ENCODE measurements at regions not wholly inside any gene's neighbourhood (a gene's known extent, or its start where the extent isn't known, plus 50 kb on each side); places are given as distances from the start of the nearest gene placed in this dataset.

GRCh38 chr1:38133756-38134155 is 87.2 kb upstream of the POU3F1 start:
- no peak for DNase-seq (ENCODE audit: low read depth)

GRCh38 chr1:38133304-38133703 is 86.7 kb upstream of the POU3F1 start:
- no peak for DNase-seq (ENCODE audit: low read depth)

GRCh38 chr1:38132681-38133080 is 86.1 kb upstream of the POU3F1 start:
- no peak for DNase-seq (ENCODE audit: low read depth)

- DNase-seq (ENCODE audit: low read depth) = no peak
Measured at GRCh38 chr1:38131024-38131585, 84.5 kb upstream of the POU3F1 start.

GRCh38 chr1:38129971-38130370 is 83.4 kb upstream of the POU3F1 start:
- no peak for DNase-seq (ENCODE audit: low read depth)

- DNase-seq (ENCODE audit: low read depth) = no peak
Measured at GRCh38 chr1:38129473-38129872, 82.9 kb upstream of the POU3F1 start.

GRCh38 chr1:38128926-38129453 is 82.4 kb upstream of the POU3F1 start:
- no peak for DNase-seq (ENCODE audit: low read depth)

- no peak for DNase-seq (ENCODE audit: low read depth)
Measured at GRCh38 chr1:38128511-38128910, 81.9 kb upstream of the POU3F1 start.

GRCh38 chr1:38127428-38127827 is 80.8 kb upstream of the POU3F1 start:
- DNase-seq (ENCODE audit: low read depth) = no peak

GRCh38 chr1:38126970-38127369 is 80.4 kb upstream of the POU3F1 start:
- no peak for DNase-seq (ENCODE audit: low read depth)

- DNase-seq (ENCODE audit: low read depth) = no peak
Measured at GRCh38 chr1:38125837-38126520, 79.4 kb upstream of the POU3F1 start.

GRCh38 chr1:38125016-38125415 is 78.4 kb upstream of the POU3F1 start:
- no peak for DNase-seq (ENCODE audit: low read depth)

- no peak for DNase-seq (ENCODE audit: low read depth)
Measured at GRCh38 chr1:38123356-38124135, 77.0 kb upstream of the POU3F1 start.

- DNase-seq (ENCODE audit: low read depth) = no peak
Measured at GRCh38 chr1:38121231-38121680, 74.7 kb upstream of the POU3F1 start.

- DNase-seq (ENCODE audit: low read depth) = no peak
Measured at GRCh38 chr1:38120552-38121230, 74.1 kb upstream of the POU3F1 start.

- DNase-seq (ENCODE audit: low read depth) = no peak
Measured at GRCh38 chr1:38118976-38119375, 72.4 kb upstream of the POU3F1 start.

- no peak for DNase-seq (ENCODE audit: low read depth)
Measured at GRCh38 chr1:38117444-38117887, 70.9 kb upstream of the POU3F1 start.

GRCh38 chr1:38115682-38116202 is 69.1 kb upstream of the POU3F1 start:
- DNase-seq (ENCODE audit: low read depth) = no peak

GRCh38 chr1:38115226-38115625 is 68.6 kb upstream of the POU3F1 start:
- DNase-seq (ENCODE audit: low read depth) = no peak

GRCh38 chr1:38114241-38115026 is 67.8 kb upstream of the POU3F1 start:
- DNase-seq (ENCODE audit: low read depth) = no peak

- DNase-seq (ENCODE audit: low read depth) = no peak
Measured at GRCh38 chr1:38113159-38113666, 66.6 kb upstream of the POU3F1 start.

Data from activated T-cell treated with anti-CD3 and anti-CD28 coated beads for 1 hour (primary cell).